Uterus (tissue), 3 donors: ENCODE measurements at regions not wholly inside any gene's neighbourhood (a gene's known extent, or its start where the extent isn't known, plus 50 kb on each side); places are given as distances from the start of the nearest gene placed in this dataset.

Experiments used
- DNase-seq, 2 donors: peaks; one replicate each; pipeline ENCODE4 v3.0.0-alpha.2; 2019 to 2020
- H3K27ac ChIP-seq, 2 donors: fragments of 200-600 bp; sonication (generic); 1 replicate in 1 of 2; 2 replicates in 1 of 2; pipeline ENCODE4 v1.5.1; 2016 to 2018
- H3K27me3 ChIP-seq, 2 donors: fragments of 200-600 bp; sonication (generic); one replicate each; pipeline ENCODE4 v1.5.1; 2018 to 2019; ENCODE audit warnings: control low read depth in 1 of 2
- H3K36me3 ChIP-seq, 2 donors: fragments of 200-600 bp; sonication (generic); one replicate each; pipeline ENCODE4 v1.5.1; 2019; ENCODE audit warnings: control low read depth in 1 of 2
- H3K4me1 ChIP-seq, 2 donors: fragments of 200-600 bp; sonication (generic); one replicate each; pipeline ENCODE4 v1.5.1; 2018 to 2019; ENCODE audit warnings: control low read depth in 1 of 2
- H3K4me3 ChIP-seq, 2 donors: fragments of 200-600 bp; sonication (generic); 1 replicate in 1 of 2; 2 replicates in 1 of 2; pipeline ENCODE4 v1.5.1; 2018 to 2019; ENCODE audit warnings: mild to moderate bottlenecking in 1 of 2
- H3K9me3 ChIP-seq, 2 donors: fragments of 200-600 bp; sonication (generic); one replicate each; pipeline ENCODE4 v1.5.1; 2019; ENCODE audit warnings: control low read depth in 1 of 2
- CTCF ChIP-seq, 4 experiments: fragments of 200-600 bp in 2 of 4; fragments of 450-650 bp in 2 of 4; sonication (generic) in 2 of 4; IDR thresholded peaks; one replicate each; pipeline ENCODE4 v1.5.1; 2016 to 2019; ENCODE audit warnings: antibody characterized with exemption in 4 of 4, mild to moderate bottlenecking in 2 of 4, moderate library complexity in 1 of 4
- POLR2A ChIP-seq, 2 donors: fragments of 450-650 bp; IDR thresholded peaks; one replicate each; pipeline ENCODE4 v1.6.1; 2016; ENCODE audit warnings: antibody characterized with exemption in 2 of 2, mild to moderate bottlenecking in 1 of 2, moderate library complexity in 1 of 2
- intact Hi-C: fragments of 100-400 bp; cut with DNase I; formaldehyde crosslinking; loops from one replicate; pipeline ENCODE4 v1.15.1; 2023; ENCODE audit warnings: low total_unique reads
- donor health status: DM: yes; HTN: yes; CAD: no.

- no peak for TF ChIP-seq POLR2A (IDR thresholded peaks at IDR 0.05)
- TF ChIP-seq CTCF (IDR thresholded peaks at IDR 0.05) = no peak
- Histone ChIP-seq H3K4me1 (no peaks in the 10 kb centered on the region), H3K27me3 (no peaks in the 10 kb centered on the region), H3K4me3 (no peak overlapping the region), H3K36me3 (no peaks in the 10 kb centered on the region), H3K27ac (no peak overlapping the region), H3K9me3 (no peaks in the 10 kb centered on the region)
- DNase-seq = no peak
- intact Hi-C loops = no loop called here
Measured at GRCh38 chr10:4590807-4591206, 235.2 kb upstream of the AKR1E2 start.

- H3K4me1 ChIP-seq = no peaks in the 10 kb centered on the region
- no peak overlapping the region for H3K4me3 ChIP-seq
- no peaks in the 10 kb centered on the region for H3K27me3 ChIP-seq
- no peak for DNase-seq
- intact Hi-C loops = no loop called here
- TF ChIP-seq POLR2A (IDR thresholded peaks at IDR 0.05) (no peak), CTCF (IDR thresholded peaks at IDR 0.05) (no peak)
- H3K27ac ChIP-seq = no peak overlapping the region
- no peaks in the 10 kb centered on the region for H3K9me3 ChIP-seq
- no peaks in the 10 kb centered on the region for H3K36me3 ChIP-seq
Measured at GRCh38 chr10:4588824-4589223, 237.2 kb upstream of the AKR1E2 start.

GRCh38 chr10:4587466-4587865, 238.5 kb upstream of the AKR1E2 start:
- Histone ChIP-seq H3K27me3 (no peaks in the 10 kb centered on the region), H3K27ac (no peak overlapping the region), H3K4me1 (no peaks in the 10 kb centered on the region), H3K9me3 (no peaks in the 10 kb centered on the region), H3K36me3 (no peaks in the 10 kb centered on the region), H3K4me3 (no peak overlapping the region)
- TF ChIP-seq POLR2A (IDR thresholded peaks at IDR 0.05) (no peak), CTCF (IDR thresholded peaks at IDR 0.05) (no peak)
- intact Hi-C loops = no loop called here
- DNase-seq = no peak

GRCh38 chr10:4586776-4587175, 239.2 kb upstream of the AKR1E2 start:
- H3K4me3 ChIP-seq = no peak overlapping the region
- H3K36me3 ChIP-seq = no peaks in the 10 kb centered on the region
- no peak overlapping the region for H3K27ac ChIP-seq
- intact Hi-C loops = no loop called here
- H3K4me1 ChIP-seq = no peaks in the 10 kb centered on the region
- no peak for DNase-seq
- TF ChIP-seq POLR2A (IDR thresholded peaks at IDR 0.05) (no peak), CTCF (IDR thresholded peaks at IDR 0.05) (no peak)
- no peaks in the 10 kb centered on the region for H3K9me3 ChIP-seq
- no peaks in the 10 kb centered on the region for H3K27me3 ChIP-seq

- no peaks in the 10 kb centered on the region for H3K9me3 ChIP-seq
- H3K36me3 ChIP-seq = no peaks in the 10 kb centered on the region
- H3K4me1 ChIP-seq = no peaks in the 10 kb centered on the region
- DNase-seq = no peak
- no peak overlapping the region for H3K4me3 ChIP-seq
- no peaks in the 10 kb centered on the region for H3K27me3 ChIP-seq
- intact Hi-C loops = no loop called here
- no peak overlapping the region for H3K27ac ChIP-seq
- TF ChIP-seq CTCF (IDR thresholded peaks at IDR 0.05) (no peak), POLR2A (IDR thresholded peaks at IDR 0.05) (no peak)
Measured at GRCh38 chr10:4581929-4582328, 244.1 kb upstream of the AKR1E2 start.
